ENCODE measurements at regions not wholly inside any gene's neighbourhood (a gene's known extent, or its start where the extent isn't known, plus 50 kb on each side); places are given as distances from the start of the nearest gene placed in this dataset.

GRCh38 chr1:71285529-71285928 lies 204.7 kb upstream of the ZRANB2 start:
- Histone ChIP-seq H3K4me1 (ENCODE audit: insufficient read depth, low read length, poor library complexity, severe bottlenecking) (no peaks in the 10 kb centered on the region), H3K9me3 (ENCODE audit: low read depth, low read length, poor library complexity, severe bottlenecking) (peaks cover 5% of the 10 kb centered on the region), H3K27me3 (replicated peaks; ENCODE audit: insufficient read depth, low read depth, low read length, poor library complexity) (no peaks in the 10 kb centered on the region), H3K36me3 (ENCODE audit: insufficient read depth, low read length, poor library complexity, severe bottlenecking) (no peaks in the 10 kb centered on the region), H3K4me3 (ENCODE audit: low read depth, low read length, poor library complexity, severe bottlenecking) (no peak overlapping the region), H3K27ac (ENCODE audit: low read depth, low read length, poor library complexity, severe bottlenecking) (no peak overlapping the region)
- POLR2A ChIA-PET (ENCODE audit: low non-redundant PET): no interaction called here
- BruUV-seq (replicated peaks): no TSS peak
- CTCF ChIA-PET: no interaction called here
- TF ChIP-seq EZH2 (IDR thresholded peaks at IDR 0.05; ENCODE audit: borderline replicate concordance, low read depth, low read length, poor library complexity, severe bottlenecking) (no peak), CTCF (conservative IDR thresholded peaks at IDR 0.05; ENCODE audit: low read depth, low read length) (no peak)
- DNase-seq (ENCODE audit: low spot score): no peak
- intact Hi-C loops (cut with micrococcal nuclease; ENCODE audit: unreplicated experiment): no loop called here

GRCh38 chr1:71276466-71276865 lies 195.6 kb upstream of the ZRANB2 start:
- Histone ChIP-seq H3K4me1 (ENCODE audit: insufficient read depth, low read length, poor library complexity, severe bottlenecking) (peaks cover 5% of the 10 kb centered on the region), H3K27ac (ENCODE audit: low read depth, low read length, poor library complexity, severe bottlenecking) (no peak overlapping the region), H3K9me3 (ENCODE audit: low read depth, low read length, poor library complexity, severe bottlenecking) (no peaks in the 10 kb centered on the region), H3K27me3 (replicated peaks; ENCODE audit: insufficient read depth, low read depth, low read length, poor library complexity) (no peaks in the 10 kb centered on the region), H3K36me3 (ENCODE audit: insufficient read depth, low read length, poor library complexity, severe bottlenecking) (no peaks in the 10 kb centered on the region), H3K4me3 (ENCODE audit: low read depth, low read length, poor library complexity, severe bottlenecking) (no peak overlapping the region)
- intact Hi-C loops (cut with micrococcal nuclease; ENCODE audit: unreplicated experiment): no loop called here
- no peak for DNase-seq (ENCODE audit: low spot score)
- TF ChIP-seq CTCF (conservative IDR thresholded peaks at IDR 0.05; ENCODE audit: low read depth, low read length): no peak
- no peak for TF ChIP-seq EZH2 (IDR thresholded peaks at IDR 0.05; ENCODE audit: borderline replicate concordance, low read depth, low read length, poor library complexity, severe bottlenecking)
- ChIA-PET POLR2A (ENCODE audit: low non-redundant PET) (no interaction called here), CTCF (no interaction called here)
- BruUV-seq (replicated peaks): no TSS peak

- no TSS peak for BruUV-seq (replicated peaks)
- CTCF ChIA-PET: interaction anchor here (0.7 kb wide), 2 partner anchors 133 to 1201 kb away, joined by 4 to 6 read pairs; no protein-coding TSS in a partner anchor
- POLR2A ChIA-PET (ENCODE audit: low non-redundant PET): no interaction called here
Measured at GRCh38 chr1:71273334-71273733, 192.5 kb upstream of the ZRANB2 start.

More at GRCh38 chr1:71273334-71273733, 192.5 kb upstream of the ZRANB2 start:
- Histone ChIP-seq H3K27ac (ENCODE audit: low read depth, low read length, poor library complexity, severe bottlenecking) (no peak overlapping the region), H3K9me3 (ENCODE audit: low read depth, low read length, poor library complexity, severe bottlenecking) (no peaks in the 10 kb centered on the region), H3K27me3 (replicated peaks; ENCODE audit: insufficient read depth, low read depth, low read length, poor library complexity) (no peaks in the 10 kb centered on the region), H3K4me1 (ENCODE audit: insufficient read depth, low read length, poor library complexity, severe bottlenecking) (peaks cover 6% of the 10 kb centered on the region), H3K4me3 (ENCODE audit: low read depth, low read length, poor library complexity, severe bottlenecking) (no peak overlapping the region), H3K36me3 (ENCODE audit: insufficient read depth, low read length, poor library complexity, severe bottlenecking) (no peaks in the 10 kb centered on the region)
- intact Hi-C loops (cut with micrococcal nuclease; ENCODE audit: unreplicated experiment): no loop called here
- TF ChIP-seq EZH2 (IDR thresholded peaks at IDR 0.05; ENCODE audit: borderline replicate concordance, low read depth, low read length, poor library complexity, severe bottlenecking) (no peak), CTCF (conservative IDR thresholded peaks at IDR 0.05; ENCODE audit: low read depth, low read length) (no peak)
- peak; percentile 19 for DNase-seq (ENCODE audit: low spot score)

All from A673 (cell line).